Neural crest cell (in vitro differentiated cells): ENCODE measurements at regions not wholly inside any gene's neighbourhood (a gene's known extent, or its start where the extent isn't known, plus 50 kb on each side); places are given as distances from the start of the nearest gene placed in this dataset.
A peak's percentile ranks its signal among the peaks of the same experiment; 100 is the strongest.

ENCODE experiments used
- DNase-seq: peaks from one replicate; pipeline ENCODE4 v3.0.0; 2021; ENCODE audit warnings: low read depth, mixed read lengths, low spot score
- H3K27ac Mint-ChIP-seq: one replicate; pipeline ENCODE4 v1.8.0; 2021; ENCODE audit warnings: mild to moderate bottlenecking, mixed read lengths; ENCODE audit not compliant: unreplicated experiment
- H3K27me3 Mint-ChIP-seq: 2 replicates; pipeline ENCODE4 v1.8.0; 2021; ENCODE audit warnings: low read depth, mild to moderate bottlenecking, mixed read lengths
- H3K36me3 Mint-ChIP-seq: 2 replicates; pipeline ENCODE4 v1.8.0; 2021; ENCODE audit warnings: low read depth, mild to moderate bottlenecking, mixed read lengths
- H3K4me1 Mint-ChIP-seq: 2 replicates; pipeline ENCODE4 v1.8.0; 2021; ENCODE audit warnings: mixed read lengths
- H3K4me3 Mint-ChIP-seq: one replicate; pipeline ENCODE4 v1.8.0; 2021; ENCODE audit warnings: mild to moderate bottlenecking, mixed read lengths
- H3K9me3 Mint-ChIP-seq: 2 replicates; pipeline ENCODE4 v1.8.0; 2021; ENCODE audit warnings: mixed read lengths
- TF ChIP-seq, protein P1 (sequence below): fragments of 200-600 bp; sonication (generic); conservative IDR thresholded peaks from 2 replicates; pipeline ENCODE4 v1.5.0; 2021; ENCODE audit warnings: antibody characterized with exemption, mild to moderate bottlenecking

DNA sequence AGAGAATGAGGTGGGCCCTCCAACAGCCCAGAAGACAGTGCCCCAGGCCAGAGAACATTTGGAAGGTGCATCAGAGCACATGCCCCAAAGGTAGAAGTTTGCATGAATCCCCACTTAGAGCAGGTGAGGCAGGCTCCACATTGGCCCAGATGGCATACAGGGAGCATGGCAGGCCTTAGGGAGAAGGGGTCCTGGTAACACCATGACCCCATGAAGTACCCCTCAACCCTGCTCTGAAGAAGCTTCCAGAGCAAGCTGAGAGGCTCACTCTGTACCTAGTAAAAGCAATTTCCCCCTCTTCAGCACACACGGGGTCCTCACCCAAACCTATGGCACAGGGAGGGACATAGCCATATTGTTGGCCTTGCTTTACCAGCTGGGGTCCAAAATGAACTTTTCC, 162.6 kb downstream of the BUB3 start:
- no peak for DNase-seq
- Mint-ChIP-seq H3K27ac (no peak overlapping the region), H3K9me3 (no peaks in the 10 kb centered on the region), H3K36me3 (no peaks in the 10 kb centered on the region), H3K27me3 (no peaks in the 10 kb centered on the region), H3K4me3 (no peak overlapping the region), H3K4me1 (no peaks in the 10 kb centered on the region)
- TF ChIP-seq, protein P1, sequence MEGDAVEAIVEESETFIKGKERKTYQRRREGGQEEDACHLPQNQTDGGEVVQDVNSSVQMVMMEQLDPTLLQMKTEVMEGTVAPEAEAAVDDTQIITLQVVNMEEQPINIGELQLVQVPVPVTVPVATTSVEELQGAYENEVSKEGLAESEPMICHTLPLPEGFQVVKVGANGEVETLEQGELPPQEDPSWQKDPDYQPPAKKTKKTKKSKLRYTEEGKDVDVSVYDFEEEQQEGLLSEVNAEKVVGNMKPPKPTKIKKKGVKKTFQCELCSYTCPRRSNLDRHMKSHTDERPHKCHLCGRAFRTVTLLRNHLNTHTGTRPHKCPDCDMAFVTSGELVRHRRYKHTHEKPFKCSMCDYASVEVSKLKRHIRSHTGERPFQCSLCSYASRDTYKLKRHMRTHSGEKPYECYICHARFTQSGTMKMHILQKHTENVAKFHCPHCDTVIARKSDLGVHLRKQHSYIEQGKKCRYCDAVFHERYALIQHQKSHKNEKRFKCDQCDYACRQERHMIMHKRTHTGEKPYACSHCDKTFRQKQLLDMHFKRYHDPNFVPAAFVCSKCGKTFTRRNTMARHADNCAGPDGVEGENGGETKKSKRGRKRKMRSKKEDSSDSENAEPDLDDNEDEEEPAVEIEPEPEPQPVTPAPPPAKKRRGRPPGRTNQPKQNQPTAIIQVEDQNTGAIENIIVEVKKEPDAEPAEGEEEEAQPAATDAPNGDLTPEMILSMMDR = no peak

DNA sequence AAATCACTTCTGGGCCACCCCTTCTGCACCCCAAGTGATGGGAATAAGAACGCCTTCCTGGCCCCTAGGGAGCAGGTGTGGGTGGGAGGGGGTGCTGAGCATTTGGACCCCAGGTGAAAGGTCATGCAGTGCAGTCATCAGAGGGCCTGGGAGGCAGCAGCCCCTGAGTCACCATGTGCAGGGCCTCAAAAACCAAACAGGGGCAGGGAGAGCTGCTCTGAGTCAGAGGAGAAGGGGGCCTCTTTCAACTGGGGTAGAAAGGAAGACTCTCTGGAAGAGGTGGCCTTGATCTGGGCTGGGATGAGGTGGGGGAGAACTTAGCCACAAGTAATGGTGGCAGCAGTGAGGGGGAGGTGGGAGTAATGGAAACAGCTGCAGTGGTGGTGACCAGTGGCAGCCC, 164.3 kb downstream of the BUB3 start:
- no peak for DNase-seq
- TF ChIP-seq, protein P1 = no peak
- H3K27ac Mint-ChIP-seq = no peak overlapping the region
- H3K4me3 Mint-ChIP-seq = no peak overlapping the region
- H3K27me3 Mint-ChIP-seq = no peaks in the 10 kb centered on the region
- H3K36me3 Mint-ChIP-seq = no peaks in the 10 kb centered on the region
- H3K9me3 Mint-ChIP-seq = no peaks in the 10 kb centered on the region
- H3K4me1 Mint-ChIP-seq = no peaks in the 10 kb centered on the region

DNA sequence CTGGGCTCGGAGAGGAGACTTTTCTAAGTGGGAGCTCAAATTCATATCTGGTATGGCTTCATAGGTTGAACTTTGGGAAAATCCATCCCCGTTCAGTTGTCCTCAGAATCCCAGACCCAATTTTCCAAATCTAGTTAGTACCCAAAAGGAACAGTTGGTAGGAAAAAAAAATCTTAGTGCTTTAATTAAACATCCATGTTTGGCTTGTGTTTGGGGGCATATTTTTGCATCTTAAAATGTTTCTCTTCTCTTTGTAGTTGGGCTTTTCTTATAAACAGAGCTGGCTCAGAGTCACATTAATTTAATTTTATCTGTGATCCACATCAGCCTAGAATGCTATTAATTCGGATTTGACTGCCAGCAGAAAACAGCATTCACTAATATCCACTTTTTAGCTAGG, 165.9 kb downstream of the BUB3 start:
- no peaks in the 10 kb centered on the region for H3K4me1 Mint-ChIP-seq
- no peaks in the 10 kb centered on the region for H3K9me3 Mint-ChIP-seq
- no peak for DNase-seq
- no peaks in the 10 kb centered on the region for H3K27me3 Mint-ChIP-seq
- TF ChIP-seq, protein P1 = no peak
- no peak overlapping the region for H3K27ac Mint-ChIP-seq
- H3K36me3 Mint-ChIP-seq = no peaks in the 10 kb centered on the region
- no peak overlapping the region for H3K4me3 Mint-ChIP-seq

DNA sequence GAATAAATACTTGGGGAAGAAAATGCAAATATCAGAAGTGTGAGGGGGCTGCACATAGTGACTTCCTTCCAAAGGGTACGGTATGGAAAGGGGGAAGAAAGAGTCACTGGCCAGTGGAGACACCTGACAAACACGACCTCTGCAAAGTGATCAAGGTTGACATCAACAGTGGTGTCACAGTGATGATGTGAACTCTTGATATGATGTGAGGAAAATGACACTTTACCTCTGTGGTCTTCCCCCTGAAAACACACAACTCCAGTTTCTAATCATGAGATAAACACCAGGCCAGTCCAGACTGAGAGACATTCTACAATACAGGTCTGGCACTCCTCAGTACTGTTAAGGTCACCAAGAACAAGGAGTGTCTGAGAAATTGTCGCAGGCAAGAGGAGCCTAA, 169.7 kb downstream of the BUB3 start:
- Mint-ChIP-seq H3K4me1 (no peaks in the 10 kb centered on the region), H3K27me3 (no peaks in the 10 kb centered on the region), H3K4me3 (no peak overlapping the region), H3K36me3 (no peaks in the 10 kb centered on the region), H3K9me3 (no peaks in the 10 kb centered on the region), H3K27ac (no peak overlapping the region)
- TF ChIP-seq, protein P1 = no peak
- DNase-seq = no peak

DNA sequence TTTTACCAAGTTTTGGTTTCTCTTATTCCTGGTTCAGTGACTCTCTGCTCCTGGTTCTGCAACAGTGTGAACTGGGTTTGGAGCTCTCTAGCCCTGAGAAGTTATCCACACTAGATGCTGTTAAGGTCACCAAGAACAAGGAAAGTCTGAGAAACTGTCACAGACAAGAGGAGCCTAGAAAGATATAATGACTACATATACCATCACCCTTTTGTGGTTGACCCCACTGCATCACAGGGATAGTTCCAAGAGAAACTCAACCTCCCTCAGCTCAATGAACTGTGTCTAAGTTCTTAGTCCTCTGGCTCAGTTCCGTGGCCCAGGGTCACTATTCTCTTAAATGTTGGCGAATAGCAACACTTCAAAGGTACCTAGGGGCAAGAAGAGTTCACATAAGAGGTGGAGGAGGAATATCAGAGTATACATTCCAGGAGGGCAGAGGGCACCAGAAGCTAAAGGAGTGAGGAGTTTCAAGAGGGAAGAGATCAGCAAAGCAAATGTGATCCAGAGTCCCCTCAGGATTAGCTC, 171.5 kb downstream of the BUB3 start:
- TF ChIP-seq, protein P1 = no peak
- Mint-ChIP-seq H3K4me3 (no peak overlapping the region), H3K4me1 (peaks cover 3% of the 10 kb centered on the region), H3K27ac (peak overlapping the region; percentile 60), H3K27me3 (no peaks in the 10 kb centered on the region), H3K36me3 (no peaks in the 10 kb centered on the region), H3K9me3 (no peaks in the 10 kb centered on the region)
- no peak for DNase-seq

DNA sequence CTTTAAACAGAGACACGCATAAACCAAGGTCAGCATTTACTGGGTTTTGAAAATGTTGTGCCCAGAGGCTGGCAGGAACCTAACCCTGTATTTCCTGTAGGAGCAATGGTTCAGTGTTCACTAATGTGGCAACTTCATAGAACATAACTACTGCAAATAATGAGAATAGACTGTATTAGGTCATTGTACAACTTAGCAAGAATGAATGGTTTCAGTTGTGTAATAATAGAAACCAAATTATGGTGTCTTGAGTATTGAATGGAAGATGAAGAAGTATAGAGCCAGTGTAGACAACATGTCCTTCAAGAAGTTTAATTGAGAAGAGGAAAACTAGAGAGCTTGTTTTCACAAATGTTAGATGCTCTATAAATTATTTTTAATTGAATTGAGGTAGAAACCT, 172.5 kb downstream of the BUB3 start:
- no peaks in the 10 kb centered on the region for H3K9me3 Mint-ChIP-seq
- H3K36me3 Mint-ChIP-seq = no peaks in the 10 kb centered on the region
- peaks cover 13% of the 10 kb centered on the region for H3K4me1 Mint-ChIP-seq
- TF ChIP-seq, protein P1 = no peak
- no peaks in the 10 kb centered on the region for H3K27me3 Mint-ChIP-seq
- H3K4me3 Mint-ChIP-seq = no peak overlapping the region
- no peak for DNase-seq
- H3K27ac Mint-ChIP-seq = no peak overlapping the region
